ENCODE measurements at regions not wholly inside any gene's neighbourhood (a gene's known extent, or its start where the extent isn't known, plus 50 kb on each side); places are given as distances from the start of the nearest gene placed in this dataset.
"Not testable (repeated sequence)": the region's sequence is repeated elsewhere in the genome, so short reads cannot be mapped to it uniquely, and the experiment has no call there.

DNA sequence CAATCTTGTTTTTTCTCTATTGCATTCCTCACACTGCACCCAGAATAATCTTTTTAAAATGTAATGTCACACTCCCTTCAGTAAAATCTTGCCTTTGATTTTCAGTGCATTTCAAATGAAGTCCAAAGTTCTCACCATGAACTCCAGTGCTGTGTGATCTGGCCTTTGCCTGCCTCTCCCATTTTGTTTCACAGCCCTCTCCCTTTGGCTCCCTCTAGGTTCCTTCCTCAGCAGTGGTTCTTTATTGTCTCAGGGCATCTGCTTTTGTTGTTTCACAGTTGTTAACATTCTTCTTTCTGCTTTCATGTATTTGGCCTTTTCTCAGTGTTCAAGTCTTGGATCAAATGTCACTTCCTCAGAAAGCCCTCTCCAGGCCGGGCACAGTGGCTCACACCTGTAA lies 84.5 kb upstream of the AMN1 start:
- H3K79me2 ChIP-seq (ENCODE audit: insufficient read depth, low read length): no peaks in the 10 kb centered on the region
- H3K4me3 ChIP-seq (ENCODE audit: insufficient read depth, low read length, poor library complexity, severe bottlenecking): no peak overlapping the region
- H3K27ac ChIP-seq (ENCODE audit: low read depth, low read length): peak overlapping the region; percentile 30; the same call in 1 of the 2 replicates
- peak overlapping the region; percentile 79 for H2AFZ ChIP-seq (ENCODE audit: low read depth, low read length, severe bottlenecking)
- H3K9me3 ChIP-seq (ENCODE audit: insufficient read depth, low read length): no peaks in the 10 kb centered on the region
- no peaks in the 10 kb centered on the region for H3K27me3 ChIP-seq (ENCODE audit: low read length)
- H3F3A ChIP-seq (ENCODE audit: insufficient read depth): peaks cover 21% of the 10 kb centered on the region
- H3K9me2 ChIP-seq (replicated peaks; ENCODE audit: insufficient read depth, low read length): no peaks in the 10 kb centered on the region
- TF ChIP-seq, protein P1, sequence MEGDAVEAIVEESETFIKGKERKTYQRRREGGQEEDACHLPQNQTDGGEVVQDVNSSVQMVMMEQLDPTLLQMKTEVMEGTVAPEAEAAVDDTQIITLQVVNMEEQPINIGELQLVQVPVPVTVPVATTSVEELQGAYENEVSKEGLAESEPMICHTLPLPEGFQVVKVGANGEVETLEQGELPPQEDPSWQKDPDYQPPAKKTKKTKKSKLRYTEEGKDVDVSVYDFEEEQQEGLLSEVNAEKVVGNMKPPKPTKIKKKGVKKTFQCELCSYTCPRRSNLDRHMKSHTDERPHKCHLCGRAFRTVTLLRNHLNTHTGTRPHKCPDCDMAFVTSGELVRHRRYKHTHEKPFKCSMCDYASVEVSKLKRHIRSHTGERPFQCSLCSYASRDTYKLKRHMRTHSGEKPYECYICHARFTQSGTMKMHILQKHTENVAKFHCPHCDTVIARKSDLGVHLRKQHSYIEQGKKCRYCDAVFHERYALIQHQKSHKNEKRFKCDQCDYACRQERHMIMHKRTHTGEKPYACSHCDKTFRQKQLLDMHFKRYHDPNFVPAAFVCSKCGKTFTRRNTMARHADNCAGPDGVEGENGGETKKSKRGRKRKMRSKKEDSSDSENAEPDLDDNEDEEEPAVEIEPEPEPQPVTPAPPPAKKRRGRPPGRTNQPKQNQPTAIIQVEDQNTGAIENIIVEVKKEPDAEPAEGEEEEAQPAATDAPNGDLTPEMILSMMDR (IDR thresholded peaks at IDR 0.05; ENCODE audit: insufficient read depth, low read length, poor library complexity, severe bottlenecking): no peak
- TF ChIP-seq EZH2phosphoT487 (conservative IDR thresholded peaks at IDR 0.05; ENCODE audit: low read length): no peak
- H3K9ac ChIP-seq (ENCODE audit: low read length): no peak overlapping the region
- no peaks in the 10 kb centered on the region for H4K20me1 ChIP-seq (ENCODE audit: low read depth, low read length)
- no peak overlapping the region for H3K4me2 ChIP-seq (ENCODE audit: low read depth, low read length, poor library complexity, severe bottlenecking)
- H3K36me3 ChIP-seq (ENCODE audit: low read length): no peaks in the 10 kb centered on the region

- Histone ChIP-seq H3K9me3 (ENCODE audit: insufficient read depth, low read length) (no peaks in the 10 kb centered on the region), H3K79me2 (ENCODE audit: insufficient read depth, low read length) (no peaks in the 10 kb centered on the region), H3K4me3 (ENCODE audit: insufficient read depth, low read length, poor library complexity, severe bottlenecking) (peak overlapping the region; percentile 43), H3K9ac (ENCODE audit: low read length) (peak overlapping the region; percentile 59), H2AFZ (ENCODE audit: low read depth, low read length, severe bottlenecking) (peak overlapping the region; percentile 35), H3K4me2 (ENCODE audit: low read depth, low read length, poor library complexity, severe bottlenecking) (peak overlapping the region; percentile 76), H4K20me1 (ENCODE audit: low read depth, low read length) (no peaks in the 10 kb centered on the region), H3K27me3 (ENCODE audit: low read length) (no peaks in the 10 kb centered on the region), H3F3A (ENCODE audit: insufficient read depth) (peaks cover 42% of the 10 kb centered on the region), H3K9me2 (replicated peaks; ENCODE audit: insufficient read depth, low read length) (no peaks in the 10 kb centered on the region), H3K36me3 (ENCODE audit: low read length) (no peaks in the 10 kb centered on the region), H3K27ac (ENCODE audit: low read depth, low read length) (peak overlapping the region; percentile 94)
- TF ChIP-seq, protein P1 (IDR thresholded peaks at IDR 0.05; ENCODE audit: insufficient read depth, low read length, poor library complexity, severe bottlenecking): no peak
- no peak for TF ChIP-seq EZH2phosphoT487 (conservative IDR thresholded peaks at IDR 0.05; ENCODE audit: low read length)
Measured at GRCh38 chr12:31807773-31808097, 78.9 kb upstream of the AMN1 start.

- not testable (repeated sequence) for H3K27me3 ChIP-seq (ENCODE audit: low read length); H3K9me2 ChIP-seq (replicated peaks; ENCODE audit: insufficient read depth, low read length); H3K36me3 ChIP-seq (ENCODE audit: low read length); H4K20me1 ChIP-seq (ENCODE audit: low read depth, low read length); H3K9me3 ChIP-seq (ENCODE audit: insufficient read depth, low read length); H3K79me2 ChIP-seq (ENCODE audit: insufficient read depth, low read length)
- Histone ChIP-seq H3K4me2 (ENCODE audit: low read depth, low read length, poor library complexity, severe bottlenecking) (peak overlapping the region; percentile 76), H3F3A (ENCODE audit: insufficient read depth) (peaks cover 42% of the 10 kb centered on the region), H3K4me3 (ENCODE audit: insufficient read depth, low read length, poor library complexity, severe bottlenecking) (peak overlapping the region; percentile 43), H2AFZ (ENCODE audit: low read depth, low read length, severe bottlenecking) (peak overlapping the region; percentile 35), H3K27ac (ENCODE audit: low read depth, low read length) (peak overlapping the region; percentile 94), H3K9ac (ENCODE audit: low read length) (peak overlapping the region; percentile 59)
Measured at GRCh38 chr12:31807081-31807772, 78.4 kb upstream of the AMN1 start.

DNA sequence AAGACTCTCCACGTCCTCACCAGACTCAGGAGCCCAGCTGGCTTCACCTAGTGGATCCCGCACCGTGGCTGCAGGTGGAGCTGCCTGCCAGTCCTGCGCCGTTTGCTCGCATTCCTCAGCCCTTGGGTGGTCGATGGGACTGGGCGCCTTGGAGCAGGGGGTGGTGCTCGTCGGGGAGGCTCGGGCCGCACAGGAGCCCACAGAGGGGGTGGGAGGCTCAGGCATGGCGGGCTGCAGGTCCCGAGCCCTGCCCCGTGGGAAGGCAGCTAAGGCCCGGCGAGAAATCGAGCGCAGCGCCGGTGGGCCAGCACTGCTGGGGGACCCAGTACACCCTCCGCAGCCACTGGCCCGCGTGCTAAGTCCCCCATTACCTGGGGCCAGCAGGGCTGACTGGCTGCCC lies 76.9 kb upstream of the AMN1 start:
- H3K9me3 ChIP-seq (ENCODE audit: insufficient read depth, low read length); H3K27me3 ChIP-seq (ENCODE audit: low read length); H3K4me3 ChIP-seq (ENCODE audit: insufficient read depth, low read length, poor library complexity, severe bottlenecking); H2AFZ ChIP-seq (ENCODE audit: low read depth, low read length, severe bottlenecking); H3K79me2 ChIP-seq (ENCODE audit: insufficient read depth, low read length); H3K9ac ChIP-seq (ENCODE audit: low read length); H4K20me1 ChIP-seq (ENCODE audit: low read depth, low read length); H3K4me2 ChIP-seq (ENCODE audit: low read depth, low read length, poor library complexity, severe bottlenecking); H3K9me2 ChIP-seq (replicated peaks; ENCODE audit: insufficient read depth, low read length); H3K36me3 ChIP-seq (ENCODE audit: low read length); H3K27ac ChIP-seq (ENCODE audit: low read depth, low read length): not testable (repeated sequence)
- H3F3A ChIP-seq (ENCODE audit: insufficient read depth): peaks cover 35% of the 10 kb centered on the region

- not testable (repeated sequence) for H3K9me2 ChIP-seq (replicated peaks; ENCODE audit: insufficient read depth, low read length); H3K36me3 ChIP-seq (ENCODE audit: low read length); H3K9me3 ChIP-seq (ENCODE audit: insufficient read depth, low read length); H4K20me1 ChIP-seq (ENCODE audit: low read depth, low read length); H2AFZ ChIP-seq (ENCODE audit: low read depth, low read length, severe bottlenecking); H3K27me3 ChIP-seq (ENCODE audit: low read length); H3K4me3 ChIP-seq (ENCODE audit: insufficient read depth, low read length, poor library complexity, severe bottlenecking); H3K4me2 ChIP-seq (ENCODE audit: low read depth, low read length, poor library complexity, severe bottlenecking); H3K27ac ChIP-seq (ENCODE audit: low read depth, low read length); H3K79me2 ChIP-seq (ENCODE audit: insufficient read depth, low read length); H3K9ac ChIP-seq (ENCODE audit: low read length)
- peaks cover 34% of the 10 kb centered on the region for H3F3A ChIP-seq (ENCODE audit: insufficient read depth)
Measured at GRCh38 chr12:31804707-31805106, 75.9 kb upstream of the AMN1 start.
